ENCODE measurements at regions not wholly inside any gene's neighbourhood (a gene's known extent, or its start where the extent isn't known, plus 50 kb on each side); places are given as distances from the start of the nearest gene placed in this dataset.

DNA sequence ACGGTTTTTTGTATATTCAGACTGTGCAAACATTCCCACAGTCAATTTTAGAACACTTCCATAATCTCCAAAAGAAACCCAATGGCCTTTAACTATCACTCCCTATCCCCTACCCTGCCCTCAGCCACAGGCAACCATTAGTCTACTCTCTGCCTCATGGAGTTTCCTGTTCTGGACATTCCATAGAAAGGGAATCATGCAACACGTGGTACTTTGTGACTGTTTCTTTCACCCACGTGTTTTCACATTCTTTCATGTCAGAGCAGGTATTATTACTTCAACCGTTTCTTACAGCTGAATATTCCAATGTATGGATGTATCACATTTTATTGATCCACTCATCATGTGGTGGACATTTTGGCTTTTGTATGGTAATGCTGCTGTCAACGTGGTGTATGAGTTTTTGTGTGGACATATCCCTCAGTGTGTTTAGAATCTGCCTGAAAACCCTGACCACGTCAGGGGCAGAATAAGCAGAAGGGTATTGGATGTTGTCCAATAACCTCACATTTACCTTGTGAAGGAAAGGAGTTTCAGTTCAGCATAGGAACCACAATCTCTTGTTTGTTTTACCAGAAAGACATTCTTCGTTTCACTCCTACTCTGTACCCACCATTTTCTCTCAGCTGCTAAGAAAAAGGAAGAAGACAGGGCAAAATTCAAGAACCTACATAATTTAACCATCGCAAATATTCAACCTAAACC lies 107.5 kb upstream of the DYRK2 start:
- TF ChIP-seq CTCF (IDR thresholded peaks at IDR 0.05) = no peak
- TF ChIP-seq POLR2A (IDR thresholded peaks at IDR 0.05) = no peak
- no peak for TF ChIP-seq POLR2AphosphoS5 (IDR thresholded peaks at IDR 0.05)
